Activated CD8-positive, alpha-beta memory T cell treated with anti-CD3 and anti-CD28 coated beads for 24 hours (primary cell): ENCODE measurements at regions not wholly inside any gene's neighbourhood (a gene's known extent, or its start where the extent isn't known, plus 50 kb on each side); places are given as distances from the start of the nearest gene placed in this dataset.
"Not testable (repeated sequence)": the region's sequence is repeated elsewhere in the genome, so short reads cannot be mapped to it uniquely, and the experiment has no call there.

Experiments
- DNase-seq: peaks from one replicate; pipeline ENCODE4 v3.0.0-alpha.2; 2020

- no peak for DNase-seq
These were observed 926.3 kb downstream of the TLE4 start for GRCh38 chr9:80498001-80498555.

GRCh38 chr9:80496901-80497556 is 925.3 kb downstream of the TLE4 start:
- DNase-seq, result no peak

DNA sequence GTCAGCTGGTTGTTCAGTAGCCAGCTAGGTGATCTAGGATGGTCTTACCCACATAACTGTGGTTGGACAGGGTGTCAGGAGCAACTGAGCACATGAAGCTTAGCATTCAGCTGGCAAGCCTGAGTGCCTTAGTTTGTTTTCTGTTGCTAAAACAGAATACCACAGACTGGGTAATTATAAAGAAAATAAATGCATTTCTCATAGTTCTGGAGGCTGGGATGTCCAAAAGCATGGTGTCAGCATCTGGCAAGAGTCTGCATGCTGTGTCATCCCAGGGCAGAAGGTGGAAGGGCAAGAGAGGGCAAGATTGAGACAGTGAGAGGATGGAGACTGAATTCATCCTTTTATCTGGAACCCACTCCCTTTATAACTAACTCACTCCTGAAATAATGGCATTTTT is 921.5 kb downstream of the TLE4 start:
- no peak for DNase-seq

GRCh38 chr9:80492221-80492620 is 920.5 kb downstream of the TLE4 start:
- no peak for DNase-seq

- no peak for DNase-seq
These were observed 919.4 kb downstream of the TLE4 start for GRCh38 chr9:80491086-80491696.

DNA sequence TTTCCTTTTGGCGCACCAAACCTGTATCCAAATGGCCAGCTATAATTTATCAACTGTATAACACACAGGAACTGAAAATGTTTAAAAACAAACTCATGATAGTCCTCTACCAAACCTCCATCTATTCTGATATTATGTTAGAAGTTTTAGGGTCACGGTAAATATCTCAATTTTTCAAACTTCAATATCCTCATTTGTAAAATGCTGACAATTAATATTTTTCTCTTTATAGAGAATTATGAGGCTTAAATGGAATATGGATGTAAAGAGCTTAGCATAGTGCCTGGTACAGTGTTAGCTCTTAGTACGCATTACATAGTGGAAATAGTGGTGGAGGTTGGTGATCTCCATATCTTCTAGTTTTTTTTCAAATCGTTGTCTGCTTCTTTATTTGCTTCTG is 917.6 kb downstream of the TLE4 start:
- DNase-seq, result no peak

GRCh38 chr9:80485420-80486250 is 913.9 kb downstream of the TLE4 start:
- no peak for DNase-seq

- not testable (repeated sequence) for DNase-seq
These were observed 910.5 kb downstream of the TLE4 start for GRCh38 chr9:80482251-80482650.

DNA sequence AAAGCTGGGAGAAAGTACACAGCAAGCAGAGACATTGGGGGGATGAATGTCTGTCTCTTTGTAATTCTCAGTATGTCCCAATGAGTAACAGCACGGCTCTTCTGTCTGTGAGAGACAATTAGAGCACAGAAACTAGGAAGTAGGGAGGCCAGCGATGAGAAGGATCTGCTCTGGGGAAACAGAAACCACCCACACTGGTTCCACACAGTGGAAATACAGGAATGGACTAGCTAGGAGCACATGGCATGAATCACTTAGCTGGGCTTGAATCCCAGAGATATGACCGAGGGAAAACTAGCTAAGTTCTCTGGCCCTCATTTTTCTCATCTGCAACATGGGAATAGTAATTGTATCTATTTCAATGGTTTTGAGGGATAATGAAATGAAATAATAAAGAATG is 895.9 kb downstream of the TLE4 start:
- DNase-seq, result no peak

- no peak for DNase-seq
These were observed 893.8 kb downstream of the TLE4 start for GRCh38 chr9:80465556-80465955.

- DNase-seq, result no peak
These were observed 877.7 kb downstream of the TLE4 start for GRCh38 chr9:80449513-80449912.

GRCh38 chr9:80448996-80449395 is 877.2 kb downstream of the TLE4 start:
- DNase-seq, result no peak

DNA sequence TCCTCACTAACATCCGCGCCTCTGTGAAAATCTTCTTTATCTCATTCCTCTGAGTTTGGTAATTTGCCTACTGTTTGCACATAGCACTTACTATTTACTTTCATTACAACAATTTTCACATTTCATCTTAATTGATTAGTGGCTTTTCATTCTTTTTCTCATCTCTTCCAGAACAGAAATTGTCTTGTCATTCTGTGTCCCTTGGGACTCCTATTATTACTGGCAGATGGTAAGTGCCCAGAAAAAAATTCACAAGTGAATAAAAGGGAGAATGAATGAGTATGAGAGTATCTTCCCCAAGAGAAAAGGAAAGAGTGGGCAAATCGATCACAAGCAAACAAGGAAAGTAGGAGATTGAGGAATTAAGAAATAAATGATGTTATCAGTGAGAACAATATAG is 876.1 kb downstream of the TLE4 start:
- DNase-seq, result no peak

DNA sequence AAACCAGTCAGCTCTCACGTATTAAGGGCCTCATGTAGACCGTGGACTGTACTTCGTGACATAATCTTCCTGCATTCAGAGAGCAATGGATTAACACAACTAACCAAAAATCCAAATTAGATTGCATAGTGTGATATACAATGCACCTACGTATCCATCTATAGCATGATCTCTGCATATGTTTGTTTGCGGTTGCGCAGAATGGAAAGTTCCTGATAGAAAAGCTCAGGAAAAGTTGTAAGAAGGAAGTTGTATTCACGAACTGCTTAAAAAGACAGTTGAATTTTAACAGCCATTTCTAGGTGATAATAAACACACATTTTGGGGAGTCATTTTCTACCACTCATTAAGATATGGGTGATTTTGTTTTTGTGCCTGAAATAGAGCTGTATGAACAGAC is 869.0 kb downstream of the TLE4 start:
- no peak for DNase-seq

DNA sequence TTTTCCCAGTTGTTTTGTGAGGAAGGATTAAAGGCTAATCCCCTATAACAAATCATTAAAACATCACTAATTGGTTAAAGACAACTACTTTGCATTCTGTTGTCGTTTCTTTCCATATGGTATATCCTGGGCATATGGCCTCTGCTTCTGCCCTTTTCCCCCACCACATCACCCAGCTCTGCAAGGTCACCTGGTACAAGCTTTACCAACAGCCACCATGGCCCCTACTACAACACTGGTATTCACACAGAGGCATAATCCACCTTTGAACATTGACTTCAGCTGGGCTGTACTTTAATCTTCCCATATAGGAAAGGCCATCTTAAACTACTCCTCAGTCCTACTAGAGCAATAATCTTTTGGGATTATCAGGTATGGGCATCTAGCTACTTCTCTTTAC is 866.1 kb downstream of the TLE4 start:
- no peak for DNase-seq

GRCh38 chr9:80437091-80437640 is 865.4 kb downstream of the TLE4 start:
- DNase-seq, result no peak

DNA sequence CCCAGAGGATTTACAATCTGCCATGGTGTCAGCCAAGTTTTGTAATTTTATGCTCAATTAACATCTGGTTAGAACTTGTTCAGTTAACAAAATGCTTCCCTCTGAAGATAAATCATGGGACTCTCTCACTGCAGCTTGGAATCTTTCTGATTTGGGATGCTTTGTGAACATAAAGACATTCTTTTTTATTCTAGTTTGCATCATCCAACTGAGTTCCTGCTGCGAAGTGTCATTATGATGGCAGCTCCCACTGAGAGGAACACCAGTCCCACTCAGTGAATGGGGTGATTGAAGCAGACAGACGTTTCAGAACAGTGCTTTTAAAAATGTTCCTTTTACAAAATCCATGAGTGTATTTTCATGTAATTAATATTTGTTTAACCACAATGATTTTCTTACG is 863.8 kb downstream of the TLE4 start:
- DNase-seq, result no peak

GRCh38 chr9:80426992-80427391 is 855.2 kb downstream of the TLE4 start:
- DNase-seq, result no peak

DNA sequence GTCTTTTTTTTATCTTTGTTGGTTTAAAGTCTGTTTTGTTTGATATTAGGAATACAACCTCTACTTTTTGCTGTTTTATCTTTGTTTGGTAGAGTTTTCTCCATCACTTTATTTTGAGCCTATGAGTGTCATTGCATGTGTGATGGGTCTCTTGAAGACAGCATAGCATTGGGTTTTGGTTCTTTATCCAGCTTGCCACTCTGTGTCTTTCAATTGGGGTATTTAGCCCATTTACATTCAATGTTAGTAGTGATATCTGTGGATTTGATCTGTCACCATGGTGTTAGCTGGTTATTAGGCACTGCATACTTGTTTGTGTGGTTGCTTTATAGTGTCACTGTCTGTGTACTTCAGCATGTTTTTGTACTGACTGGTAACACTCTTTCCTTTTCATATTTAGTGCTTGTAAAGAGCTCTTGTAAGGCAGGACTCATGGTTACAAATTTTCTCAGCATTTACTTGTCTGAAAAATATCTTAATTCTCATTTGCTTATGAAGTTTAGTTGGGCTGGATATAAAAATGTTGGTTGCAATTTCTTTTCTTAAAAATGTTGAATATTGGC is 845.5 kb downstream of the TLE4 start:
- no peak for DNase-seq

- DNase-seq, result no peak
These were observed 838.3 kb downstream of the TLE4 start for GRCh38 chr9:80410106-80410505.

- no peak for DNase-seq
These were observed 835.5 kb downstream of the TLE4 start for GRCh38 chr9:80407220-80407619.

DNA sequence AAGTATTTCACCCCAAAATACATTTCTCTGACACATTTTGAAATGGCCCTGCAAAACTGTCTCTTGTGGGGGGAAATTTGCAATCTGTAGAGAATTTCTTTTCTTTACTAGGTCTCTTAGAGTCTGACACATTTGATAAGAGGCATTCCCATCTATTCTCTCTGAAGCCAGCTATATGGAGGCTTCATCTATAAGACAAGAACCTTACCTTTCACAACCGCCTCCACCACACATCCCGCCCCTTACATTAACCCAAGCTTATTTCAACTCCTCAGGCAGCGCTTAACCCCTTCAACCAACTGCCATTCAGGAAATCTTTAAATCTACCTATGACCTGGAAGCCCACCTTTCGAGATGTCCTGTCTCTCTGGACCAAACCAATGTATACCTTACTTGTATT is 829.5 kb downstream of the TLE4 start:
- no peak for DNase-seq

- no peak for DNase-seq
These were observed 829.0 kb downstream of the TLE4 start for GRCh38 chr9:80400624-80401230.
